ENCODE measurements at regions not wholly inside any gene's neighbourhood (a gene's known extent, or its start where the extent isn't known, plus 50 kb on each side); places are given as distances from the start of the nearest gene placed in this dataset.

- Histone ChIP-seq H3K9me3 (peaks cover 0 to 7% (median 0%) of the 10 kb centered on the region in 3 donors), H3K36me3 (no peaks in the 10 kb centered on the region), H3K27me3 (peaks cover 71% of the 10 kb centered on the region), H3K4me3 (no peak overlapping the region), H3K27ac (no peak overlapping the region), H3K4me1 (peaks cover 0 to 23% (median 5%) of the 10 kb centered on the region in 3 donors)
- 94% methylated on average over 2 of the region's 9 CpGs; no CpG with 5 or more reads in 1 of the 2 donors for WGBS, 2 donors (ENCODE audit: low coverage in 1 of 2)
- ATAC-seq = no peak
- TF ChIP-seq POLR2A (IDR thresholded peaks at IDR 0.05) (no peak), POLR2AphosphoS5 (IDR thresholded peaks at IDR 0.05) (no peak)
Measured at GRCh38 chr19:33903489-33903850, 106.8 kb downstream of the KCTD15 start.

- TF ChIP-seq POLR2A (IDR thresholded peaks at IDR 0.05) (no peak), POLR2AphosphoS5 (IDR thresholded peaks at IDR 0.05) (peak; percentile 6), EP300 (IDR thresholded peaks at IDR 0.05) (no peak)
- 86 to 100% methylated on average over 1 of the region's 7 CpGs for WGBS, 2 donors (ENCODE audit: low coverage in 1 of 2)
- peaks cover 63% of the 10 kb centered on the region for H3K27me3 ChIP-seq
- no peak for ATAC-seq
- H3K4me1 ChIP-seq = peaks cover 0 to 23% (median 5%) of the 10 kb centered on the region in 3 donors
- H3K27ac ChIP-seq = peak overlapping the region in 2 of 4 donors; percentile 71 to 78
- H3K9me3 ChIP-seq = no peaks in the 10 kb centered on the region
- no peak overlapping the region for H3K4me3 ChIP-seq
- no peaks in the 10 kb centered on the region for H3K36me3 ChIP-seq
Measured at GRCh38 chr19:33904681-33905080, 108.0 kb downstream of the KCTD15 start.

GRCh38 chr19:33905473-33905936 is 108.8 kb downstream of the KCTD15 start:
- no peak for TF ChIP-seq EP300 (IDR thresholded peaks at IDR 0.05)
- Histone ChIP-seq H3K36me3 (no peaks in the 10 kb centered on the region), H3K4me1 (peaks cover 0 to 23% (median 5%) of the 10 kb centered on the region in 3 donors), H3K27me3 (peaks cover 55% of the 10 kb centered on the region), H3K4me3 (peak overlapping the region; percentile 9 to 61), H3K9me3 (no peaks in the 10 kb centered on the region), H3K27ac (peak overlapping the region in 3 of 4 donors; percentile 71 to 78 (median 71))
- ATAC-seq = peak; percentile 32
- WGBS, 2 donors (ENCODE audit: low coverage in 1 of 2) = 19 to 20% methylated on average over 1 to 4 of the region's 26 CpGs

GRCh38 chr19:33905937-33906577 is 109.4 kb downstream of the KCTD15 start:
- WGBS, 2 donors (ENCODE audit: low coverage in 1 of 2) = no CpG with 5 or more reads among the region's 60 CpGs
- H3K4me3 ChIP-seq = peak overlapping the region; percentile 9 to 61
- H3K9me3 ChIP-seq = no peaks in the 10 kb centered on the region
- no peak for TF ChIP-seq CTCF (IDR thresholded peaks at IDR 0.05)
- no peak for TF ChIP-seq EP300 (IDR thresholded peaks at IDR 0.05)
- TF ChIP-seq POLR2A (IDR thresholded peaks at IDR 0.05) = no peak
- no peak for TF ChIP-seq POLR2AphosphoS5 (IDR thresholded peaks at IDR 0.05)
- no peaks in the 10 kb centered on the region for H3K36me3 ChIP-seq
- H3K27ac ChIP-seq = peak overlapping the region in 3 of 4 donors; percentile 71 to 78 (median 71)
- H3K4me1 ChIP-seq = peaks cover 0 to 23% (median 5%) of the 10 kb centered on the region in 3 donors
- peaks cover 49% of the 10 kb centered on the region for H3K27me3 ChIP-seq
- ATAC-seq = peak; percentile 83

- TF ChIP-seq EP300 (IDR thresholded peaks at IDR 0.05) = no peak
- TF ChIP-seq POLR2AphosphoS5 (IDR thresholded peaks at IDR 0.05) = no peak
- no peak for TF ChIP-seq POLR2A (IDR thresholded peaks at IDR 0.05)
- TF ChIP-seq CTCF (IDR thresholded peaks at IDR 0.05) = no peak
Measured at GRCh38 chr19:33906578-33907335, 110.1 kb downstream of the KCTD15 start.

GRCh38 chr19:33910922-33911321 is 114.3 kb downstream of the KCTD15 start:
- Histone ChIP-seq H3K4me3 (no peak overlapping the region), H3K27ac (no peak overlapping the region), H3K4me1 (peaks cover 0 to 11% (median 5%) of the 10 kb centered on the region in 3 donors), H3K36me3 (no peaks in the 10 kb centered on the region), H3K27me3 (peaks cover 34% of the 10 kb centered on the region), H3K9me3 (no peaks in the 10 kb centered on the region)
- ATAC-seq = no peak
- 74 to 80% methylated on average over 6 of the region's 7 CpGs for WGBS, 2 donors (ENCODE audit: low coverage in 1 of 2)
- no peak for TF ChIP-seq CTCF (IDR thresholded peaks at IDR 0.05)
- TF ChIP-seq POLR2A (IDR thresholded peaks at IDR 0.05) = no peak
- no peak for TF ChIP-seq EP300 (IDR thresholded peaks at IDR 0.05)
- no peak for TF ChIP-seq POLR2AphosphoS5 (IDR thresholded peaks at IDR 0.05)

More at GRCh38 chr19:33906578-33907335, 110.1 kb downstream of the KCTD15 start:
- Histone ChIP-seq H3K27ac (peak overlapping the region in 3 of 4 donors; percentile 71 to 78 (median 71)), H3K4me1 (peaks cover 0 to 23% (median 5%) of the 10 kb centered on the region in 3 donors), H3K27me3 (peaks cover 48% of the 10 kb centered on the region), H3K4me3 (peak overlapping the region; percentile 9 to 61), H3K9me3 (no peaks in the 10 kb centered on the region), H3K36me3 (no peaks in the 10 kb centered on the region)
- 32% methylated on average over 4 of the region's 59 CpGs; no CpG with 5 or more reads in 1 of the 2 donors for WGBS, 2 donors (ENCODE audit: low coverage in 1 of 2)
- peak; percentile 12 for ATAC-seq

All from gastroesophageal sphincter (tissue), 4 donors.